ENCODE measurements at regions not wholly inside any gene's neighbourhood (a gene's known extent, or its start where the extent isn't known, plus 50 kb on each side); places are given as distances from the start of the nearest gene placed in this dataset.

DNA sequence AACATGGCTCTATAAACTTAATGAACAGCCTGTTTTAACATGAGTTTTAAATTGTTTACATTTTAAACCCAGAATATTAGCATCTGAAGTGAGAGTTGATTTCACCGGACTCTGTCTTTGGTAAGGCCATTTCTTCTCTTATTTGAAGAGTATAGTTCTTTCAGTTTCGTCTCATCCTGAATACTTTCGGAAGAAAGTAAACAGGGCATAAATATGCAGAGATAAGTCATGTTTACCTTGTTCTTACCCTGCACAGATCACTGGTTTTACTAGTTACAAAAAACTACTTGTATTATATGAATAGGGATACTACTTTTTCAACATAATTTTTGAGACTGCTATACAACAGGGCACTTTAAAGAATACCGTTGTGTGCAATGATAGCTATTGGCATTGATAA is 656.3 kb upstream of the ZNF608 start:
- DNase-seq, result no peak

DNA sequence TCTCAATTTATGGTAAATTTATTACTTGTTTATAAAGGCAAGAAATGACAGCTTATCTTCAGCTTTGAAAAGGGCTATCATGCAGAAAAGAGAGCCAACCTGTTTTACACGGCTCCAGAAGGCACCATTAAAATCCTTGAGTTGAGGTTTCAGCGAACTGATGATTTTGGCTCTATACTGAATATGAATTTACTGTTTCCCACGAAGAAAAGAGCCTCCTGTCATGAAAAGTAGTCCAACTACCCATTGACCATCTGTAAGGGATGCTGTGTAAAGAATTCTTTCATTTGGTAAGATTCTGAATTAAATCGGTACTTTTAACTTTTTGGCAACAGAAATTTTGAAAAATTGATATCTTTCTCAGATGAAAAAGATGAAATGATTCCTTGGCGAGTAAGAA is 657.6 kb upstream of the ZNF608 start:
- no peak for DNase-seq

DNA sequence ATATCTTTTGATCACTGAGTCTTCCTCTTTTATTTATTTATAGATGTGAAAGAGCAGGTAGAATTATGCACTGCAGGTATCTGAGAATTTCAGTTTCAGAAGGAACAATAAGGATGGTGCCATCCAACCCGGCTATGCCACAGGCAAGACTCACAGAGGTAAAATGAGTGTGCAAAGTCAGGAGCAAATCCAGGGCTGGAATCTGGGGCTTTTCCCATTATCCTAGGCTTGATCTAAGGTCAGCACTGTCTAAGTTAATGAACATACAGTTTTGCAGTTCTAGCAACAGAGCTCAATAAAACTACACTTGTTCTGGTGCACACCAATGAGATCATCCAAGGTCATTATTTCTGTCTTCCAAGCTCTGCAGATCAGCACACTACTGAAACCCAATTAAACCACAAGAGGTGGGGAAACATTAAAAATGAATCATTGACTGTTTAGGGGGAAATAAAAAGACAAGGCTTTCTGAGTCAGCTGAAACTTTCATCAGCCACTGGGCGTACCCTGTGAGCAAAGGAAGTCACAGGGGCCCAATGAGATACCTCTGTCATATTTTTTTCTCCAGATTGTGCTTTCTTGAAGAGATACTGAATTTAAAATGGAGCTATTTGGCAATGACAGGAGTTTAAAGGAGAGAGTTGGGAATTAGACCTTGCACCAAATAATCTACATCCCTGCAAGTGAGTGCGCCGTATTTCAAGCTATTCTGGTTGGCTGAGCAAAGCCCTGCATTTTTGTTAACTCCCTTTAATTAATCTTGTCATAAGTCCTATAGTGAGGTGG is 662.2 kb upstream of the ZNF608 start:
- DNase-seq, result peak; percentile 35

DNA sequence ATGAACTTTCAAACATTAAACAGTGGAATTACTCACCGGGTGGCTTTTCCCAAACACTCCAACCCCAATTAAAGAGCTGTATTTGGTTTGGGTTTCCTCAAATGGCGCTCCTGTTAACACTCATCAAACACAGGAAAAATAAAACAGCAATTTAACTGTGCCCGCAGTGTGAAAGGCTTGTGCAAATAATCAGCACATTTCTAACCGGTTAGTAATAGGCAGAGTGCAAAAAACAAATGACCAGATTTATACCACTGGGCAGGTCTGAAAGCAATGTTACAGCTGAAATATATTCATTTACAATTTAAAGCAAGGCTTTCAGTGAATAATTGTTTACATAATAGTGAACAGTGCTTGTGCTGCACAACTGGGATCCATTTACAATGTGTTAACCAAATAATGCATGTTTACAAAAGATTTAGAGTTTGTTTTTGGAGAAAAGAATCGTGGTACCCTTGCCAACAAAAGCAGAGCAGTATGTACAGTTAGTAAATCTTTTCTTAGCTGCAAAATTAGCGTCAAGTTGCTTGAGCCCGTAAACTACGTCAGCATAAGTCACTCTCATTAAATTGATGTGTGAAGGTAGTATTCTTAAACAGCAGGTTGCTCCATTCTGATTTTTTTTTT is 662.9 kb upstream of the ZNF608 start:
- no peak for DNase-seq

DNA sequence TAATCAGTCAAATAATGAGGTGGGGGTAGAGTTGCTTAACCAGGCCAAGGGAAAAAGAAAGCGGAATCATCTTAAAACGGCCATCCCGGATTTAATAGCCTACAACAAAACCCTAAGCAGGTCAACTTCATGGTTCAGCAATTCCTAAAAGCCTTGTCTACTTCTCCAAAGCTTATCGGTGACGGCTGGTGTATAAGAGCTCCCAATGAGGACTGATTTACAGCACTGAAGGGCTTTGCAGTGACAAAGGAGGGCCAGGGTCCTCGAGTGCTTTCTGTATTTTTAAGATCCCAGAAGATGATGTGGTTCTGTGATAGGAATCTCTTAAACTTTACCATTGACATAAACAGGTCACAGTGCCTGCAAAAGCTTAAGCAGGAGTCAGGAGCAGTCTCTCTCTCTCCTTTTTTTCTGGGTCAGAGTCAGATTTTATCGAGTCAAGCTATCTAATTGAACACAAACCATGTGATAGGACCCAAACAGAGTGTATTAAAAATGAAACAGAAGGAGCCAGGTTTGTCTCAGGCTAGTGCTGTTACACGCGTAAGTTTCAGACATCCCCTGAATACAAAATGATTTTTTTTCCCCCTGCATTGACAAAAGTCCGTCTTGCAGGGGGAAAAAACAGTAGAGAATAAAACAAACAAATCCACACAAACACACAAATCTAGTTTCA is 663.6 kb upstream of the ZNF608 start:
- DNase-seq, result no peak

DNA sequence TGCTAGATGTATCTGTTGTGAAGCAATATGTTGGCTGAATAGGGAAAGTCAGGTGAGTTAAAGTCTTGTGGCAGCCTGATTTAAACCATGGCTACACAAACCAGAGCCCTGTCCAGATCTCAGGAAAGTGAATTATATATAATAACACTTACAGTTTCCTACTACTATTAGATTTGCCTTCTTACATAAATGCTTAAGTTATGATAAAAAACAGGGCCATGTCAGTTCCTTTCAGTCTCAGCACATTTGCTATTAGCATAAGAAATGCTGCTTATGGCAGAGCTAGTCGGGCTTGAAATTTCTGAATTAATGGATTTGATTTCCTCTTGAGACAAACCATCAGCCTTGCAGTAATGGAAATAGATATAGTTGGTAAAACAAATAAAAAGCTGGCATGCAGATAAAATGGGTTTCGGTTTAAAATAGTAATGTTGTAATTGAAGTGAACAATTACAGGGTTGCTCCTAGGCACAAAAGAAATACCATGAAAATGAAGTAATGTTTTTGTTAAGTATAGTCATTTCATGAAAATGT is 664.2 kb upstream of the ZNF608 start:
- DNase-seq, result no peak

DNA sequence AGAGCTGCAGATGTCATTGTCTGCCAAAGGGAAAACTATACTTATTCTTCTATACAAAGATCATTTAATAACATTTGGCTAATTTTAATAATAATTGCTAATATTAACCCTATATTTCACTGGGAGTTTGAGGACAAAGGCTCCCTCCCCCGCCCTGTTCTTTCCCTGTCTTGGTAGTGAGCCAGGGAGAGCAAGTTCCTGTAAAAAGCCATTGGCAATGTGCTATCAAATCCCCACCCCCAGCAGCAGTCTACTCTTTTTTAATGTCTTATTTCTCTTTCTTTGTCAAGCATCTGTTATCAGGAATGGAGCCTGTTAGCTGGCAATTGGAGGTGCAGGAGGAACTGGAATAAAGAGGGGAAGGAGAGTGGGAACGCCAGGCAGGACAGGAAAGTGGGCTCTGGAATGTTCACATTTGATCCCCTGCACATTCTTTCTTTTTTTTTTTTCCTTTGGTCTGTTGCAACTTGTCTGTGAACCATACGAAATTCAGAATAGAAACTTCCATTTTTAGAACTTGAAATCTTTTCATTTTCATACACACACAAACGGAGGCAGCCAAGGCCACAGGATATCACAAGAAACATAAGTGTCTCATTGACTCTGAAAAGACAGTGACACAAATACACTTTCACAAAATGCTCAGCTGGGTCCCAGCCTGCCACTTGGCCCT is 664.8 kb upstream of the ZNF608 start:
- DNase-seq, result no peak

DNA sequence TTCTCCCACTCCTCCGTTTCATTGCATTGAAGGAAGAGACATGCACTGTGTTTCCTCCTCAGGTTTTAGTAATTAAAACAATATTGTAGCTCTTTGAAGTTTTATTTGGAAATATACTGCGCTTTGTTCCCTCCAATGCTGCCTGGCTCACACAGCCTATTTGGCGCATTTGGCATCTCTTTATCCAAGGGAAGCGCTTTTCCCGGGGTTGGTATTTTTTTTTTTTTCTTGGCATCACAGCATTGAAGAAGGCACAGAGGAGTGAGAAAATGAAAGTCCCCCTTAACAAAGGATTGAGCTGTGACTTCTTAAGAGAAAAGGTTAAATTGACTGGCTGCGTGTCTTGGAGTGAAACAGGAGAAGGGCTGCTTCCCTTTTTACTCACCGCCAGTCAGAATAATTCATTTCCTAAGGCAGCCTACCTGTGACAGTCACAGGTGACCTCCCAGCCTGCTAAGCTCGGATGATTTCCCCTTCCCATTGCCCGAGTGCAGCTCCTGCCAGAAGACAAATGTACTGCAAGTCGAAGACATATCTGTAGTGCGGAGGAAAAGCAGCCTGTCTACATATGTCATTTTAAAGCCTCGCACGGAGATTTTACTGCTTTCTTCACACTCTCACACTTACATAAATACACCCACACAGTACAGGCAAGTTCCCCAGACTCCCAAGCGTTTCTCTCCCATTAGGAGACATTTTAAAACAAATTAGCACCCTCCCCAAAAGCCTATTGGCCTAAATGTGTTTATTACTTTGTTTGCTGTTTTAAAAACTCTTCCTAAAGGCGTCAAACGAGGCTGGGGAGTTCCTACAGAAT is 665.5 kb upstream of the ZNF608 start:
- no peak for DNase-seq

DNA sequence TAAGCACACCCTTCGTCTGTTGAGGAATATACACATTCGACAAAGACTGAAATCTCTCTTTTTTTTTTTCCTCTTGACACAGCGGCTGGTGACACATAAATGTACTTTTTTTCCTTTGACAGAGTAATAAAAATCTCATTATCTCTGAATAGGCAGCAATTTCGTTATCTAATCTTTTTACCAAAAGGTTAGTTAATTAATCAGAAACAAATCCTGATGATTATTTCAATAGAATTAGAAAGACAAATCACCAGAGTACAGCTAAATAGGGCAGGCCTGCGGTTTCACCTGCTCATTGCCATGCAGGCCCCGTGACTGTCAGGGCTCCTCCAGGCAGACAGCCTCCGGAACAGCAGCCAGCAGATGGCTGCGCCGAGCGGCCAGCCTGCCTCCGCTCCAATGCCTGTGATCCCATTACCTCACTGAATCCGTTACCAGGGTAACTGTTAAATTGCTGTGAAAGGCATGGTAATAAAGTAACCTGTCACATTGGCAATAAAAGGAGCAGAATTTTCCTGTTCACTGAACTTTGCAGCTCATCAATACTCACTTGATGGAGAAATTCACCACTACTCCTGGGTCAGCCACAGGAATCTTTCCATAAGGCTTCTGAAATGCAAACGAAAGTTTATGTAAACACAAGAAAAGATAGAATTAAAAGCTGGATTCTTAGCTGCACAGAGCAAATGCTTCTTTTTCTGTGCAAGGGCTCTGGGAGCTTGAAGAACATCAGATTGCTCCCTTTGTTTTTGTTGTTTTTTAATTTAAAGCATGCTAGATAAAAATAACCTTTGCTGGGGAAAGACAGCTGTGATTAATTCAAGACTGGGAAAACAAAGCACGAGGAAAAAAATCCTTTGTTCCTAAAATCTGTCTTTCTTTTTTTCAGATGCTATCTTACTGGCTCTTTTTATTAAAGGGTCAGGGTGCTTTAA is 666.4 kb upstream of the ZNF608 start:
- peak; percentile 52 for DNase-seq

DNA sequence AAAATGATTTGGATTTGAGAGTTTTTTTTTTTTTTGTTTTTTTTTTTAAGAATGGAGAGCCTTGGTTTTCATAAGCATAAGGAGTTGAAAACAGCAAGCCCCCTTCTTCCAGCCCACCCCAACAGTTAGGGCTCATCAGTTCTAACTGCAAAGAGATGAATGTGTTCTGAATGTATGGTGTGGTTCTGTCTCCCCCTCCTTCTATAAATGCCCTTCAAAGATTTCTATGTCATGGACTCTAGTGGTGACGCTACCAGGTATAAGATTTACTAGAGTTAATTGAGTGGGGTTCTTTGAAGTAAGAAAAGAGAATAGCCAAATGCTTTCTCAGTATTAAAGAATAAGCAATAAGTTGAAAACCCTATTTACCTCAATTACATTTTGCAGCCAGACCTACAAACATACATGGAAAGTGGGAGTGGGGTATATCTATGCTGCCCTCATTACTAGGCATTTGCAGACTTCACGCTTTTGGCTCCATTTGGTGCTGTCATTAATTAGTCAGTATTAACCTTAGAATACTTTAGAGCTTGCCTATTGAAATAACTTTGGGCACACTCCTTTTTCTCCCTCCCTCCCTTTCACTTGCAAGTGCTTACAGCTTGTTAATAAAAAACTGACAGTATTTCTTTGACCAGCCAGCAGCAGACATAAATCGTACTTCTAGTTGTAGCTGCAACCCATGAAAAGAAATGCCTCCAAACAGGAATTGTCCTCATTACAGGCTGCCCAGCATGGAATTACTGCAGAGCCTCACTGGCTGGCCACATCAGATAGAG is 667.2 kb upstream of the ZNF608 start:
- DNase-seq, result no peak

DNA sequence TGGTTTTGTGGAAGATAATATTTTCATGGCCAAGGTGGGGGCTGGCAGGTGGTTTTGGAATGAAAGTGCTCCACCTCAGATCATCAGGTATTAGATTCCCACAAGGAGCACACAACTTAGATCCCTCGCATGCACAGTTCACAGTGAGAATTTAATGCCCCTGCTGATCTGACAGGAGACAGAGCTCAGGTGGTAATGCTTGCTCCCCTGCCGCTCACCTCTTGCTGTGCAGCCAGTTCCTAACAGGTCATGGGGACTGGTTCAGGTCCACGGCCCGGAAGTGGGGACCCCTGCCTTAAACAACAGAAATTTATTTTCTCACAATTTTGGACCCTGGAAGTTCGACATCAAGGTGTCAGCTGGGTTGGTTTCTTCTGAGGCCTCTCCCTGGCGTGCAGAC is 668.7 kb upstream of the ZNF608 start:
- DNase-seq, result no peak

DNA sequence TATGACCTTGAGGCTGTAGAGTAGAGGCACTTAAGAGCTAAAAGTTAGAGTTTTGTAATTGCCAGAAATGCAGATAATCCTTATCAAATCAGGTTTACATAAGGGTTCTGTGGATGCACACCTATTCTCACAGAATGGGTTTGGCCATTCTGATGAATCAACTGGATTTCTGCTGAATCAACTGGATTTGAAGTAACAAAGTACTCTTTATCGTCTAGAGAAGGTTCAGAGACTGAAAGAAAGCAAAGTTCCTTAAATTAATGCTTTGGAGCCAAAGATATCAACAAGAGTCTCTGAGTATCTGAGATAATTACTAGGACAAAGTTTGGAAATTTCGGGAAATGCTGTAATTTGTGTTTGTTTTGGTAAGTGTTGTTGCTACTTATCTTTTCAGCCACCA is 669.6 kb upstream of the ZNF608 start:
- no peak for DNase-seq

DNA sequence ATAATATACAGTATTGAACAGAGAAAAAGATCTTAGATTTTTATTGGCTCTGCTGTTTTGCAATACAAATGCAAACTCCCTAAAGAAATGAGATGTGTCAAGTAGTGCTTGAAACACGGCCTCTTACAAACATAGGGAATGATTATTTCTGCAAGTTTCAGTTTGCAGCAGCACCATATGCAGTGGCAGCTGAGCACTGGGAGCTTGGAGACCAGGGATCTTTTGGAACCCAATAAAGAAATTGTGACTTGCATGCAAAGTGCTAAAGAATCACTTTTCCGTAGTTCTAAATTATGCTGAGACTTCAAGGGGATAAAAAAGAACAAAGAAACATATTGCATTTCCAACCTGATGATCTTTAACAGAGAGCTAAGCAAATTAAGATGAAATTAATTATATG is 674.6 kb upstream of the ZNF608 start:
- DNase-seq, result no peak

DNA sequence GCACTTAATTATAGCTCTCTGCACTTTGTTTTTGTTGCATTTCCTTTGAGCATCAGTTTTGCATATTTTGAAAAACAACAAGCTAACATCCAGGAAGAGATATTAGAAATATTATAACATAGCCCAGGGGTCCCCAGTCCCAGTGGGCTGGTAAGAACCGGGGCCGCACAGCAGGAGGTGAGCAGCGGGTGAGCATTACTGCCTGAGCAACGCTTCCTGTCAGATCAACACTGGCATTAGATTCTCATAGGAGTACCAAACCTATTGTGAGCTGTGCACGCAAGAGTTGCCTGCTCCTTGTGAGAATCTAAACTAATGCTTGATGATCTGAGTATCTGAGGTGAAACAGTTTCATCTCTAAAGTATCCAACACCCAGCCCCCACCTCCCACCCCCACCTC is 675.9 kb upstream of the ZNF608 start:
- no peak for DNase-seq

DNA sequence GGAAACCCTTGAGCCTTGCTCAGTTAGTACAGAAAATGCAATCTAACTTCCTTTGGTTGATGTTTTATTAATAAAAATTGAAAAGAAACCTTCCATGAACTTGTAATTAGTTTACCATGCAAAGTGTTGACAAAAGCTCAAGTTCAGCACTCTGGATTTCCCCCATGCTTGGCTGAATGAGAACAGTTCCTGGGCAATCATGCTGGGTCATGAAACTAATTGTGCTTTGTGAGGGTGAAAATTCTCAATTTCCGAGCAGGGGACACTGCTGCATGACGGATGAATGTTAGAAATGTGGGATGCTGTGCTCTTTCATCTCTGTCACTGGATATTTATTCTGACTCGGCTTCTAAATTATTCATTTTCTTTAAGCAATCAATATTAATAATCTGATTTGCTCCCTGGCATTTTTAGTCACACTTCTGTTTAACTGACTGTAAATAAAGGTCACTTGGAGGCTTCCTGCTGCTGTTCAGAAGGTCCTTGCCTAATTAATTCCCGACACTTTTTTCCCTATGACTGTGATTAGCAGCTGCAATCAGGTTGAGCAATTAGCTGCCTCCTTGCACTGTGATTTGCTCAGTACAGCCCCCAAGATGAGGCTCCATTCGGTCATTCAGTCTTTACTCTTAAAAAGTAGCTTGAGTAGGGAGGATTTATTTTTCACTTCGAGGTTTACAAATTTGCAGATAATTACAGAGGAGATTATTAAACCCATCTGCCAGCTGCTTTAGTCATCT is 678.1 kb upstream of the ZNF608 start:
- no peak for DNase-seq

DNA sequence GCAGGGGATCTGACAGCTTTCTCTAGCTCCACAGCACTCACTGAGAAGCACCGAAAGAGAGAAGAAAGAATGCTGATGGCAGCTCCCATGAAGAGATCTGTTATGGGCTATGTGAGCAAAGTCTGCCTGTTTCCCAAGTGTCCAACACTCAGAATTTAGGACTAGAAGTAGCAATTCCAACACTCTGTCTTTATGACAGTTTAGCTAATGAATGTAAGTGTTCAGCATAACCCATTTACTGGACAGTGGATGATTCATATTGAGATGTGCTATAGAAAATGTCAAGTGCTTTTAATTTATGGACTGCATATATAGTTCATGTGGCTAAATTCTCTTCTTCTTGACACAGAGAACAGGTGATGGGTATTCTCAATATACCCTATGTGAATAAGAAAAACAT is 683.1 kb upstream of the ZNF608 start:
- DNase-seq, result no peak

DNA sequence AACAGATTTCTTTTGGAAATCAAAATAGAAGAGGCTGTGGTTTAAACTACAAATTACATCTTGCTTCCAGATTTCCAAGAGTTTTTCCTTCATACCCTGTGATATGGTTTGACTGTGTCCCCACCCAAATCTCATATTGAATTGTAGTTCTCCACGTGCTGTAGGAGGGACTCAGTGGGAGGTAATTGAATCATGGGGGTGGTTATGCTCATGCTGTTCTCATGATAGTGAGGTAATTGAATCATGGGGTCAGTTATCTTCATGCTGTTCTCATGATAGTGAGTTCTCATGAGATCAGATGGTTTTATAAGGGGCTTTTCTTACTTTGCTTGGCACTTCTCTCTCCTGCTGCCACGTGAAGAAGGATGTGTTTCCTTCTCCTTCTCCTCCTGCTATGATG is 687.0 kb upstream of the ZNF608 start:
- DNase-seq, result no peak

DNA sequence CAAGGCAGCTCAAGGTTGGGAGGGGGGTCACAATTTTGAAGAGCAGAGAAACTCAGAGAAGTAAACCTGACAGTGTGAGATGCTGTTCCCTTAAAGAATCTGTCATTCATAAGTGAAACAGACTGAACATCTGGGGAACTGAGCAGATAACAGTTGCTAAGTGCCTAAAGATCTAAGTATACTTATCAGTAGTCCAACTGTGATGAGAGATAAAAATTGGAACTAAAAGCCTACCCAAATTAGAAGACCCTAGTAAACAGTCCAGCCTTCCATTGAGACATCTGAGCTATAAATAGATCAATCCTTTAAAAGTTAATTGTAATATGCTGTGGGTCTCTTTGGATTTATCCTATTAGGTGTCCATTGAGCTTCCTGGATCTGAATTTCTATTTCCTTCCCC is 692.8 kb upstream of the ZNF608 start:
- no peak for DNase-seq

DNA sequence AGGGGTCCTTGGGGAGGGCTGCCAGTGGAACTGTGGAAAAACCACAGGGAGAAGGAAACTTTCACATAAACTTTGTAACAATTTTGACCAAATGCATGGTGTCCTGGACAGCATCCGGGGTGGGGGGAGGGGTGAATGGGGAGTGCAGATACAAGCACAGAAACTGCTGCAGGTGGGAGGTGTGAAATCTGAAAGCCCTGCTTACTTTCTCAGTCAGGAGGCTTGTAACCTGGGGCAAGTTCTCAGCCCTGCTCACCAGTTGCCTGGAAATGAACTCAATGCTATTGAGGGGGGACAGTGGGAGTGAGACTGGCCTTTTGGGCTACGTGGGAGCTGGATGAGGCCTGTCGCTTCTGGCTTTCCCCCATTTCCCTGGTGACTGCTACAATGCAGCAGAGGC is 694.5 kb upstream of the ZNF608 start:
- no peak for DNase-seq

DNA sequence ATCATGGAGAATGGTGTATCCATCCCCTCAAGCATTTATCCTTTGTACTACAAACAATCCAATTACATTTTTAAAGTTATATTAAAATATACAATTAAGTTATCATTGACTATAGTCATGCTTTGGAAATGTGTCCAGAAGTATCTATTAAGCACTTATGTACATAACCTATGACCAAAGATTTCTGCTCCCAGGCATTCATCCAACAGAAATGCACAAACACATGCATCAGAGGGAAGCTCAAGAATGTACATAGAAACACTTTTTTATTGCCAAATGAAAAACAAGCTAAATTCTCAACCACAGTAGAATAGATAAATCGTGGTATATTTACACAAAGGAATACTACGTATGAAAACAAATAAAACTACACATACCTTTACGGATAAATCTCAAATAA is 700.5 kb upstream of the ZNF608 start:
- DNase-seq, result no peak
